H9 (cell line): ENCODE measurements at regions not wholly inside any gene's neighbourhood (a gene's known extent, or its start where the extent isn't known, plus 50 kb on each side); places are given as distances from the start of the nearest gene placed in this dataset.

Experiments used
- DNase-seq: peaks from one replicate; pipeline ENCODE4 v3.0.0-alpha.2; 2017
- H2AFZ ChIP-seq: one replicate; pipeline ENCODE4 v1.6.1; 2013; ENCODE audit warnings: mild to moderate bottlenecking, low read length, control low read depth, moderate library complexity
- H2AK5ac ChIP-seq: 2 replicates; pipeline ENCODE4 v1.6.1; 2013; ENCODE audit warnings: low read length, control low read depth, mixed read lengths; ENCODE audit not compliant: insufficient read length
- H2BK120ac ChIP-seq: one replicate; pipeline ENCODE4 v1.6.1; 2013; ENCODE audit warnings: low read depth, mild to moderate bottlenecking, low read length, control low read depth, inconsistent platforms; ENCODE audit not compliant: poor library complexity, severe bottlenecking
- H2BK12ac ChIP-seq: 2 replicates; pipeline ENCODE4 v1.6.1; 2013; ENCODE audit warnings: low read length, control low read depth, mixed read lengths, low read depth; ENCODE audit not compliant: insufficient read length
- H2BK15ac ChIP-seq: 2 replicates; pipeline ENCODE4 v1.6.1; 2013; ENCODE audit warnings: low read depth, low read length, control low read depth
- H2BK20ac ChIP-seq: one replicate; pipeline ENCODE4 v1.6.1; 2013; ENCODE audit warnings: low read depth, mild to moderate bottlenecking, low read length, control low read depth, inconsistent platforms; ENCODE audit not compliant: poor library complexity, severe bottlenecking
- H2BK5ac ChIP-seq: 2 replicates; pipeline ENCODE4 v1.6.1; 2013; ENCODE audit warnings: low read length, control low read depth, mixed read lengths; ENCODE audit not compliant: insufficient read length
- H3K14ac ChIP-seq: 2 replicates; pipeline ENCODE4 v1.6.1; 2013; ENCODE audit warnings: low read length, control low read depth; ENCODE audit not compliant: insufficient read depth
- H3K18ac ChIP-seq: 2 replicates; pipeline ENCODE4 v1.6.1; 2013; ENCODE audit warnings: low read depth, mild to moderate bottlenecking, mixed read lengths, low read length, control low read depth; ENCODE audit not compliant: insufficient read length
- H3K23ac ChIP-seq: 2 replicates; pipeline ENCODE4 v1.6.1; 2013; ENCODE audit warnings: low read length, control low read depth, mixed read lengths, low read depth; ENCODE audit not compliant: insufficient read length
- H3K23me2 ChIP-seq: 2 replicates; pipeline ENCODE4 v1.6.1; 2013; ENCODE audit warnings: low read depth, mild to moderate bottlenecking, mixed read lengths, low read length, control low read depth; ENCODE audit not compliant: insufficient read length, poor library complexity, severe bottlenecking
- H3K27ac ChIP-seq: 2 replicates; pipeline ENCODE4 v1.5.1; 2013; ENCODE audit warnings: low read length, control low read depth, mixed read lengths, low read depth; ENCODE audit not compliant: insufficient read length
- H3K27me3 ChIP-seq: 2 replicates; pipeline ENCODE4 v1.6.1; 2013; ENCODE audit warnings: low read length, control low read depth, inconsistent platforms; ENCODE audit not compliant: insufficient read depth
- H3K4ac ChIP-seq: 2 replicates; pipeline ENCODE4 v1.6.1; 2013; ENCODE audit warnings: low read depth, mild to moderate bottlenecking, control low read depth, inconsistent platforms, low read length, moderate library complexity
- H3K4me1 ChIP-seq: 2 replicates; pipeline ENCODE4 v1.6.1; 2013; ENCODE audit warnings: low read length, control low read depth, inconsistent platforms; ENCODE audit not compliant: insufficient read depth
- H3K4me2 ChIP-seq: 2 replicates; pipeline ENCODE4 v1.6.1; 2013; ENCODE audit warnings: low read length, control low read depth, mixed read lengths; ENCODE audit not compliant: insufficient read length, insufficient read depth
- H3K56ac ChIP-seq: 2 replicates; pipeline ENCODE4 v1.6.1; 2013; ENCODE audit warnings: low read depth, mild to moderate bottlenecking, mixed read lengths, low read length, control low read depth; ENCODE audit not compliant: insufficient read length
- H3K79me1 ChIP-seq: 2 replicates; pipeline ENCODE4 v1.6.1; 2013; ENCODE audit warnings: low read depth, mild to moderate bottlenecking, moderate library complexity, low read length, control low read depth, inconsistent platforms; ENCODE audit not compliant: insufficient read depth, poor library complexity, severe bottlenecking
- H3K79me2 ChIP-seq: 2 replicates; pipeline ENCODE4 v1.6.1; 2013; ENCODE audit warnings: low read length, control low read depth, inconsistent platforms; ENCODE audit not compliant: insufficient read depth
- H3K9ac ChIP-seq: 2 replicates; pipeline ENCODE4 v1.6.1; 2013; ENCODE audit warnings: low read length, control low read depth, mixed read lengths; ENCODE audit not compliant: insufficient read length; ENCODE audit errors: extremely low read depth
- H3K9me3 ChIP-seq: one replicate; pipeline ENCODE4 v1.6.1; 2013; ENCODE audit warnings: low read depth, low read length, inconsistent platforms; ENCODE audit not compliant: control insufficient read depth
- H3T11ph ChIP-seq: one replicate; pipeline ENCODE4 v1.6.1; 2013; ENCODE audit warnings: mild to moderate bottlenecking, low read length, control low read depth, inconsistent platforms
- H4K20me1 ChIP-seq: one replicate; pipeline ENCODE4 v1.6.1; 2013; ENCODE audit not compliant: control insufficient read depth, insufficient read length, insufficient read depth
- H4K5ac ChIP-seq: 2 replicates; pipeline ENCODE4 v1.6.1; 2013; ENCODE audit warnings: low read depth, mild to moderate bottlenecking, mixed read lengths, low read length, control low read depth; ENCODE audit not compliant: insufficient read length
- H4K8ac ChIP-seq: replicated peaks from 2 replicates; pipeline ENCODE4 v1.6.1; 2013; ENCODE audit warnings: low read length, control low read depth, mixed read lengths, low read depth; ENCODE audit not compliant: insufficient read length
- H4K91ac ChIP-seq: 2 replicates; pipeline ENCODE4 v1.6.1; 2013; ENCODE audit warnings: low read depth, mild to moderate bottlenecking, moderate library complexity, mixed read lengths, low read length, control low read depth; ENCODE audit not compliant: insufficient read length
- H3K27ac Mint-ChIP-seq, 3 experiments: 2 replicates in 2 of 3; 3 replicates in 1 of 3; pipeline ENCODE4 v1.8.0; 2020 to 2021; ENCODE audit warnings: mixed read lengths in 3 of 3, mild to moderate bottlenecking in 1 of 3, moderate library complexity in 1 of 3
- H3K27me3 Mint-ChIP-seq: 2 replicates; pipeline ENCODE4 v1.8.0; 2021; ENCODE audit warnings: low read depth, mild to moderate bottlenecking, moderate library complexity, mixed read lengths
- H3K36me3 Mint-ChIP-seq, 3 experiments: 2 replicates in 2 of 3; 3 replicates in 1 of 3; pipeline ENCODE4 v1.8.0; 2020 to 2021; ENCODE audit warnings: low read depth in 3 of 3, mixed read lengths in 3 of 3; ENCODE audit not compliant: insufficient read depth in 1 of 3
- H3K4me1 Mint-ChIP-seq, 2 experiments: 2 replicates each; pipeline ENCODE4 v1.8.0; 2020; ENCODE audit warnings: mixed read lengths in 2 of 2
- H3K4me3 Mint-ChIP-seq, 2 experiments: 2 replicates in 1 of 2; 3 replicates in 1 of 2; pipeline ENCODE4 v1.8.0; 2020 to 2021; ENCODE audit warnings: mild to moderate bottlenecking in 2 of 2, mixed read lengths in 2 of 2, moderate library complexity in 1 of 2
- H3K9me3 Mint-ChIP-seq, 2 experiments: 2 replicates in 1 of 2; 3 replicates in 1 of 2; pipeline ENCODE4 v1.8.0; 2020; ENCODE audit warnings: mild to moderate bottlenecking in 2 of 2, mixed read lengths in 2 of 2, moderate library complexity in 1 of 2
- CTCF ChIP-seq: fragments of 200-600 bp; sonication (generic); conservative IDR thresholded peaks from 3 replicates; pipeline ENCODE4 v1.8.0; 2021; ENCODE audit warnings: antibody characterized with exemption, mild to moderate bottlenecking
- WGBS: extraction: QIAGEN DNeasy Blood & Tissue Kit; methylation state at CpG from one replicate; pipeline ENCODE4 v1.1.7; 2013; ENCODE audit warnings: missing lambda C conversion rate, low lambda C conversion rate, mixed read lengths; ENCODE audit not compliant: insufficient read length; ENCODE audit errors: extremely low coverage; 5-methylcytosine and 5-hydroxymethylcytosine counted together

DNA sequence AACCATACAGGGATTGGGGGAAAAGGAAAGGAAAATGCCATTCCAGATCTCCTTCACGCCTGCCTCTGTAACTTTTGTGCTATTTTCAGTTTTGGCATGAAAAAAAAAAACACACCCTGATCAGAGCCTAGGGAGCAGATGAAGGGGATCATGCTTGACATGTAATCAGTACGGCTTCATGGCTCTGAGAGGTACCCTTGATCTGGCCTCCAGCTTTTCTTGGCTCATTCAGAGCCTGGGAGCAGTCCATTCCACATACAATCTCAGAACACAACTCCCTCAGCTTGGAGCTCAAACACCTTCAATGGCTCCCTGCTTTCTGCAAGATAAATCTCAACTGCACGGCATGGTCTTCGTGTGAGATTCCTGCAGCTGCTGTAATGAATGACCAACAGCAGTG lies 422.8 kb upstream of the ZMIZ1 start:
- WGBS, result no CpG with 5 or more reads among the region's 4 CpGs
- H3K18ac ChIP-seq, result no peak overlapping the region
- Mint-ChIP-seq H3K4me3 (no peak overlapping the region), H3K9me3 (peaks cover 0 to 9% of the 10 kb centered on the region in 2 experiments; a peak in 4 of 5 replicates), H3K27me3 (peaks cover 5% of the 10 kb centered on the region), H3K27ac (no peak overlapping the region), H3K4me1 (peaks cover 0 to 5% of the 10 kb centered on the region in 2 experiments; a peak in 1 of 4 replicates), H3K36me3 (no peaks in the 10 kb centered on the region; a peak in 1 of 7 replicates)
- no peak overlapping the region for H2BK5ac ChIP-seq
- no peak overlapping the region for H2BK15ac ChIP-seq
- H3K4ac ChIP-seq, result no peak overlapping the region
- no peaks in the 10 kb centered on the region for H3K79me1 ChIP-seq
- no peak for DNase-seq
- H3K27ac ChIP-seq, result no peak overlapping the region
- H4K91ac ChIP-seq, result no peak overlapping the region
- H3K27me3 ChIP-seq, result no peaks in the 10 kb centered on the region
- H3K79me2 ChIP-seq, result no peaks in the 10 kb centered on the region
- H4K8ac ChIP-seq, result no peak overlapping the region
- no peak overlapping the region for H4K5ac ChIP-seq
- H3K4me1 ChIP-seq, result no peaks in the 10 kb centered on the region
- no peak overlapping the region for H2BK120ac ChIP-seq
- no peaks in the 10 kb centered on the region for H3K9me3 ChIP-seq
- no peak overlapping the region for H2BK20ac ChIP-seq
- no peaks in the 10 kb centered on the region for H4K20me1 ChIP-seq
- H2BK12ac ChIP-seq, result no peak overlapping the region
- no peak overlapping the region for H3K9ac ChIP-seq
- H3T11ph ChIP-seq, result no peak overlapping the region
- no peak overlapping the region for H3K4me2 ChIP-seq
- TF ChIP-seq CTCF, result no peak
- no peak overlapping the region for H3K56ac ChIP-seq
- no peak overlapping the region for H2AFZ ChIP-seq
- H2AK5ac ChIP-seq, result no peak overlapping the region
- H3K14ac ChIP-seq, result no peak overlapping the region
- H3K23ac ChIP-seq, result no peak overlapping the region
- H3K23me2 ChIP-seq, result no peaks in the 10 kb centered on the region
